HepG2 (cell line): ENCODE measurements at regions not wholly inside any gene's neighbourhood (a gene's known extent, or its start where the extent isn't known, plus 50 kb on each side); places are given as distances from the start of the nearest gene placed in this dataset.

ENCODE experiments used
- ATF3 ChIP-seq: sonication (generic); formaldehyde crosslinking; IDR thresholded peaks from 2 replicates; pipeline ENCODE4 v1.4.0; 2020; ENCODE audit warnings: missing genetic modification reagents
- CREB1 ChIP-seq, 2 experiments: fragments of 450-650 bp in 1 of 2; IDR thresholded peaks; 2 replicates each; pipeline ENCODE4 v1.6.1; 2016 to 2017; ENCODE audit warnings: control low read depth in 1 of 2, mild to moderate bottlenecking in 1 of 2, missing compliant biosample characterization in 1 of 2, missing genetic modification characterization in 1 of 2
- EZH2 ChIP-seq: conservative IDR thresholded peaks from 2 replicates; pipeline ENCODE4 v1.6.1; 2012; ENCODE audit warnings: mild to moderate bottlenecking, low read depth, low read length, moderate library complexity
- HMG20B ChIP-seq: conservative IDR thresholded peaks from 2 replicates; pipeline ENCODE4 v1.6.1; 2016; ENCODE audit warnings: missing genetic modification reagents, missing compliant biosample characterization
- POGZ ChIP-seq: sonication (generic); formaldehyde crosslinking; IDR thresholded peaks from 2 replicates; pipeline ENCODE4 v1.4.0; 2020; ENCODE audit warnings: mild to moderate bottlenecking, missing genetic modification reagents
- POLR2AphosphoS2 ChIP-seq: IDR thresholded peaks from 2 replicates; pipeline ENCODE4 v1.6.1; 2011; ENCODE audit warnings: low read depth, low read length, improper control_type of control experiment
- RBFOX2 ChIP-seq: fragments of 200-400 bp; formaldehyde crosslinking; IDR thresholded peaks from 2 replicates; pipeline ENCODE4 v1.6.1; 2017; ENCODE audit warnings: low read depth, mild to moderate bottlenecking, low read length
- TAF15 ChIP-seq: fragments of 200-400 bp; formaldehyde crosslinking; IDR thresholded peaks from one replicate; pipeline ENCODE4 v1.6.1; 2018; ENCODE audit warnings: mild to moderate bottlenecking, low read depth, low read length; ENCODE audit not compliant: poor library complexity, severe bottlenecking
- ZNF430 ChIP-seq: sonication (generic); formaldehyde crosslinking; IDR thresholded peaks from 2 replicates; pipeline ENCODE4 v1.9.0; 2021; ENCODE audit warnings: mild to moderate bottlenecking, missing genetic modification reagents
- ZNF563 ChIP-seq: sonication (generic); formaldehyde crosslinking; IDR thresholded peaks from 2 replicates; pipeline ENCODE4 v1.8.0; 2022; ENCODE audit warnings: mild to moderate bottlenecking, moderate library complexity, missing genetic modification reagents
- ZNF75D ChIP-seq: sonication (generic); formaldehyde crosslinking; IDR thresholded peaks from 2 replicates; pipeline ENCODE4 v1.8.1; 2023; ENCODE audit warnings: missing genetic modification reagents, mild to moderate bottlenecking, borderline replicate concordance
- ZNF788 ChIP-seq: sonication (generic); formaldehyde crosslinking; IDR thresholded peaks from 2 replicates; pipeline ENCODE4 v1.5.0; 2020; ENCODE audit warnings: mild to moderate bottlenecking, missing genetic modification reagents, borderline replicate concordance

- TF ChIP-seq POGZ = no peak
- no peak for TF ChIP-seq TAF15
- no peak for TF ChIP-seq EZH2
- no peak for TF ChIP-seq POLR2AphosphoS2
- no peak for TF ChIP-seq HMG20B (CRISPR knock-in tag)
- TF ChIP-seq ZNF75D = no peak
- TF ChIP-seq ZNF788 (CRISPR knock-in tag) = no peak
- TF ChIP-seq RBFOX2 = no peak
- TF ChIP-seq ZNF563 = no peak
- no peak for TF ChIP-seq ZNF430 (CRISPR knock-in tag)
- TF ChIP-seq ATF3 = no peak
- TF ChIP-seq CREB1 (IDR thresholded peaks at IDR 0.05) = no peak
- no peak for TF ChIP-seq CREB1 (CRISPR knock-in tag; IDR thresholded peaks at IDR 0.05)
Observed at GRCh38 chr13:109667807-109668291, 118.5 kb downstream of the IRS2 start.
